ENCODE measurements at regions not wholly inside any gene's neighbourhood (a gene's known extent, or its start where the extent isn't known, plus 50 kb on each side); places are given as distances from the start of the nearest gene placed in this dataset.

- H3K27me3 ChIP-seq (ENCODE audit: control insufficient read depth in 4 of 4, insufficient read depth in 4 of 4, low read length in 3 of 4) = no peaks in the 10 kb centered on the region
- WGBS = 62% methylated on average over 2 of the region's 2 CpGs
- H3K9me3 ChIP-seq (ENCODE audit: control insufficient read depth in 4 of 4, low read length in 3 of 4) = no peaks in the 10 kb centered on the region
- no peak overlapping the region for H3K27ac ChIP-seq (ENCODE audit: low read depth in 1 of 2, low read length in 2 of 2)
- no peaks in the 10 kb centered on the region for H3K4me1 ChIP-seq (ENCODE audit: control insufficient read depth in 4 of 4, insufficient read depth in 4 of 4, low read length in 3 of 4)
- H3K36me3 ChIP-seq (ENCODE audit: control insufficient read depth in 4 of 4, insufficient read depth in 3 of 4, low read depth in 1 of 4, low read length in 3 of 4) = no peaks in the 10 kb centered on the region
- no peak overlapping the region for H3K4me3 ChIP-seq (ENCODE audit: low read depth in 1 of 3, low read length in 3 of 3)
- H3K9ac ChIP-seq (ENCODE audit: low read depth in 1 of 2, low read length in 2 of 2) = no peak overlapping the region
- no peak for TF ChIP-seq RAD21 (IDR thresholded peaks at IDR 0.05)
- no peak for TF ChIP-seq FOXA1 (IDR thresholded peaks at IDR 0.05)
- no peak for TF ChIP-seq YY1 (IDR thresholded peaks at IDR 0.05)
- TF ChIP-seq GABPA (IDR thresholded peaks at IDR 0.05 in 1 of 2, conservative IDR thresholded peaks at IDR 0.05 in 1 of 2) = no peak
- no peak for TF ChIP-seq HNF4G (IDR thresholded peaks at IDR 0.05)
- no peak for TF ChIP-seq ATF3 (IDR thresholded peaks at IDR 0.05)
- no peak for TF ChIP-seq SP1 (IDR thresholded peaks at IDR 0.05)
- no peak for TF ChIP-seq HNF4A (conservative IDR thresholded peaks at IDR 0.05)
- TF ChIP-seq REST (IDR thresholded peaks at IDR 0.05) = no peak
- no peak for TF ChIP-seq MAX (IDR thresholded peaks at IDR 0.05)
- no peak for TF ChIP-seq JUND (IDR thresholded peaks at IDR 0.05)
- TF ChIP-seq FOXA2 (IDR thresholded peaks at IDR 0.05) = no peak
- no peak for TF ChIP-seq TAF1 (conservative IDR thresholded peaks at IDR 0.05)
- no peak for TF ChIP-seq CTCF (IDR thresholded peaks at IDR 0.05; ENCODE audit: low read depth, low read length, missing input control)
- no peak for TF ChIP-seq ZBTB33 (IDR thresholded peaks at IDR 0.05)
- no peak for TF ChIP-seq NR2F2 (IDR thresholded peaks at IDR 0.05)
- TF ChIP-seq RXRA (IDR thresholded peaks at IDR 0.05) = no peak
- TF ChIP-seq EGR1 (IDR thresholded peaks at IDR 0.05; ENCODE audit: low read depth in 2 of 2) = no peak
- DNase-seq (ENCODE audit: low spot score) = no peak
These were observed 1121.3 kb upstream of the AUTS2 start for GRCh38 chr7:68476966-68477365.
